ENCODE measurements at regions not wholly inside any gene's neighbourhood (a gene's known extent, or its start where the extent isn't known, plus 50 kb on each side); places are given as distances from the start of the nearest gene placed in this dataset.

DNA sequence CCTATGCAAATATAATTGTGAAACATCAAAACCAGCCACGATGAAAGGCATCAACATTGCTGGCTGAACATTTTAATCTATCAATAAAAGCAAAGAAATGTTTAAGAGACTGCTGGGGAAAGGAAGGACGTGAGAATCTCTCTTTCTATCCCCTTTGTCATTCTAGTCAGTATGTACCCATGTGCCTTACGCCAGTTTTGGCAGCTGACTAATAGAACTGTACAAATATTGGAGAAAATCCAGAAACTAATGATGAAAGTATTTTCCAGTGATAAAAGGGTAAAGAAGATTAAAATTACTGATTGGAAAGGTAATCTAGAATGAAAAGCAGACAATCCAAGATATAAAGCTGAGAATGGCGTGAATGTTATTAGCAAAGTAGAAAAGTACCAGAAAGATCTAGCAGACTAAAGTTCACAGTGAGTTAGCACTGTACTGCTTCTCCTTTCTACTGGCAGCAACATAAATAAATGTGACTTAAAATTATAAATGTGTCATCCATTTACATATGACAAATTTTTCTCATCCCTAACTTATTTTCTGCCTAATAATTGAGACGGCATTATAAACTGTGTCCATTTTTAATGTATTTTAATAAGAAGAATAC is 401.9 kb upstream of the CNTN4 start:
- peaks cover 2% of the 10 kb centered on the region for H3K9me3 Mint-ChIP-seq
- H3K27ac Mint-ChIP-seq = no peak overlapping the region
- H3K27me3 Mint-ChIP-seq = no peaks in the 10 kb centered on the region
- no peak overlapping the region for H3K4me3 Mint-ChIP-seq
- ATAC-seq = no peak
- no peaks in the 10 kb centered on the region for H3K4me1 Mint-ChIP-seq
- H3K36me3 Mint-ChIP-seq = no peaks in the 10 kb centered on the region

- no peak for ATAC-seq
- Mint-ChIP-seq H3K27ac (no peak overlapping the region), H3K4me3 (no peak overlapping the region), H3K27me3 (no peaks in the 10 kb centered on the region), H3K36me3 (no peaks in the 10 kb centered on the region), H3K4me1 (no peaks in the 10 kb centered on the region), H3K9me3 (peaks cover 2% of the 10 kb centered on the region)
These were observed 399.2 kb upstream of the CNTN4 start for GRCh38 chr3:1699361-1699920.

GRCh38 chr3:1700650-1701049 is 398.0 kb upstream of the CNTN4 start:
- no peaks in the 10 kb centered on the region for H3K4me1 Mint-ChIP-seq
- no peak overlapping the region for H3K27ac Mint-ChIP-seq
- peak; percentile 20 for ATAC-seq
- no peak overlapping the region for H3K4me3 Mint-ChIP-seq
- no peaks in the 10 kb centered on the region for H3K9me3 Mint-ChIP-seq
- no peaks in the 10 kb centered on the region for H3K36me3 Mint-ChIP-seq
- H3K27me3 Mint-ChIP-seq = no peaks in the 10 kb centered on the region

- ATAC-seq = no peak
- Mint-ChIP-seq H3K36me3 (no peaks in the 10 kb centered on the region), H3K9me3 (peaks cover 3% of the 10 kb centered on the region)
These were observed 395.5 kb upstream of the CNTN4 start for GRCh38 chr3:1703169-1703568.

DNA sequence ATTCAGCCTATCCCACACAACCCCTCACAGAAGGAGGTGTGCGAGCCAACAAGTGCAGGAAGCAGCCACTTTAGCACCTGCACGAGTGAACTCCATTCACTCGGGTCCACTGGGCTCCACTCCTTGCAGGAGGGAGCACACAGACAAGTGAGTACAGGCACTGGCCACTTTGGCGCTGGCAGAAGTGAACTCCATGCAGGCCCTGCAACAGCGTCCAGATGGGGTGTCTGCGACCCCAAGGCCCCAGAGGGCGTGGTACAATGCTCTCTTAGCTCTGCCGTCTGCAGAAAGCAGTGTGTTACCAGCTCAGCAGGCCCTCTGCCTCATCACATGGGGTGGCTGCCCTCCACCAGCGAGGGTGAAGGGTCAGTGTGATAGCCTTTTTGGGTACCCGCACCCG is 388.0 kb upstream of the CNTN4 start:
- no peak for ATAC-seq
- H3K9me3 Mint-ChIP-seq = peaks cover 5% of the 10 kb centered on the region
- no peak overlapping the region for H3K4me3 Mint-ChIP-seq
- H3K4me1 Mint-ChIP-seq = no peaks in the 10 kb centered on the region
- H3K36me3 Mint-ChIP-seq = no peaks in the 10 kb centered on the region
- no peaks in the 10 kb centered on the region for H3K27me3 Mint-ChIP-seq
- H3K27ac Mint-ChIP-seq = no peak overlapping the region

More at GRCh38 chr3:1703169-1703568, 395.5 kb upstream of the CNTN4 start:
- Mint-ChIP-seq H3K27ac (no peak overlapping the region), H3K4me1 (no peaks in the 10 kb centered on the region), H3K4me3 (no peak overlapping the region), H3K27me3 (no peaks in the 10 kb centered on the region)

GRCh38 chr3:1717524-1717923 is 381.1 kb upstream of the CNTN4 start:
- Mint-ChIP-seq H3K27me3 (no peaks in the 10 kb centered on the region), H3K27ac (no peak overlapping the region), H3K4me3 (no peak overlapping the region), H3K4me1 (no peaks in the 10 kb centered on the region), H3K9me3 (peaks cover 3% of the 10 kb centered on the region), H3K36me3 (no peaks in the 10 kb centered on the region)
- no peak for ATAC-seq

DNA sequence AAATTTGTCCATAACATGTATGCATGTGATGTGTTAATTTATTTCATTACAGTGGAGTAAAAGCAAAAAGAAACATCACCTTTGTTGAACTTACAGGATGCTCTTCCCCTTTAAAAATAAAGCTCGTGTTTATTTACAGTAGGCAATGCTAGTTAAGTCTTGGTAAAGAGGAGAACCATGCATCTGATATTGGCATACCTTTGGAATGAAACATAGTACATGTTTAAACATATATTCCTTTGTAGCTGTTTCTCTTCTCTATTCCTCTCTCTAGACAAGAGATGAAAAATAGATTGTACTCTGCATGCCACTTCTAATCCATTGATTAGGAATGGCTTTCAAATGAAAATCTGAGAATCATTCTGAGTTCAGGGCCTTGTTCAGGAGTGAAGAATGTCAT is 374.9 kb upstream of the CNTN4 start:
- Mint-ChIP-seq H3K27ac (no peak overlapping the region), H3K27me3 (no peaks in the 10 kb centered on the region), H3K9me3 (no peaks in the 10 kb centered on the region), H3K4me1 (no peaks in the 10 kb centered on the region), H3K36me3 (no peaks in the 10 kb centered on the region), H3K4me3 (no peak overlapping the region)
- ATAC-seq = no peak

GRCh38 chr3:1726741-1727140 is 371.9 kb upstream of the CNTN4 start:
- no peak for ATAC-seq
- Mint-ChIP-seq H3K27ac (no peak overlapping the region), H3K27me3 (no peaks in the 10 kb centered on the region), H3K36me3 (no peaks in the 10 kb centered on the region), H3K9me3 (peaks cover 5% of the 10 kb centered on the region), H3K4me3 (no peak overlapping the region), H3K4me1 (no peaks in the 10 kb centered on the region)

- peaks cover 7% of the 10 kb centered on the region for H3K9me3 Mint-ChIP-seq
- no peaks in the 10 kb centered on the region for H3K36me3 Mint-ChIP-seq
- no peak for ATAC-seq
- no peaks in the 10 kb centered on the region for H3K4me1 Mint-ChIP-seq
- H3K4me3 Mint-ChIP-seq = no peak overlapping the region
- H3K27me3 Mint-ChIP-seq = no peaks in the 10 kb centered on the region
- H3K27ac Mint-ChIP-seq = no peak overlapping the region
These were observed 371.4 kb upstream of the CNTN4 start for GRCh38 chr3:1727242-1727641.

DNA sequence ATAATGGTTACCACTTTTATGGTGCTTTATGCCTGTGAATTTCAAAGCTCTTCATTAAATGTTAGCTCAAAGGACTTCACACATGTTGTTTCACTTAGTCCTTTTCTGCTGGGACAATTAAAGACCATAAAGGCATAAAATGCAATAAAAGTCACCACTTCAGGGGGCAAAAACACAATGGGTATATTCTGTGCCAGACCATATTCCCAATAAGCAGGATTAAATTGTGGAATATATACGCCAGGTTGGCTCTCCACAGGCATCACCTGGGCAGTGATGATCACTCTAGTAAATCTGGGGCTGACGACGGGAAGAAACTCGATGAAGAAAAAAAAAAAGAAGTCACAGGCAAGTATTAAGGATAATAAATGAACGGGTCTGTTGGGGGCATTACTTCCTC is 370.2 kb upstream of the CNTN4 start:
- no peak overlapping the region for H3K4me3 Mint-ChIP-seq
- H3K4me1 Mint-ChIP-seq = no peaks in the 10 kb centered on the region
- no peaks in the 10 kb centered on the region for H3K27me3 Mint-ChIP-seq
- H3K9me3 Mint-ChIP-seq = peaks cover 9% of the 10 kb centered on the region
- no peak for ATAC-seq
- H3K36me3 Mint-ChIP-seq = no peaks in the 10 kb centered on the region
- H3K27ac Mint-ChIP-seq = no peak overlapping the region

DNA sequence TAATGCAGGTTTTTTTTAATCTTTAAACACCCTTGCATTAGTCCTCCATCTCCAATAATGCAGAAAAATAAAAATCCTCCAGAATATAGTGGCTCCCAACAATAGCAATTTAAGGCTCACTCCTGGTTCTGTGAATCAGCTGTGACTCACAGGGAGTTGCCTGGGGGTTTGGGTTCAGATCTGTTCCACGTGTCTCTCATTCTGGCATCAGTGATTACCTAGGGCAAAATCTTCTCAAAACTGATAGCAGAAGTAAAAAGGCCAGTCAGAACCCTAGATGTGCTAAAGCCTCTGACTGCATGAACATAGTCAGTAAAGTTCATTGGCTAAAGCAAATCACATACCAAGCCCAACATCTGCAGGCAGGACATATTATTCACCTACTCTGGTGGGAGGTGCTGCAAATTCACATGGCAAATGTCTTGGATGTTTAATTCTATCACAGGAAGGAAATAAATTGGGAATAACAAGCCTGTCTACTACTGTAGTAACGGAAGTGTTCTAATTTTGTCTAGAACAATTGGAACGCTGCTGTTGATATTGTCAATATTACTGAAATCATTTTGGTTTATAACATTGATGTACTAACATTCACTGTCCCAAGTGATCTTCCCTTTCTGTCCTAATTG is 364.1 kb upstream of the CNTN4 start:
- H3K27me3 Mint-ChIP-seq = no peaks in the 10 kb centered on the region

GRCh38 chr3:1752205-1752604 is 346.5 kb upstream of the CNTN4 start:
- H3K4me1 Mint-ChIP-seq = no peaks in the 10 kb centered on the region
- no peaks in the 10 kb centered on the region for H3K36me3 Mint-ChIP-seq
- no peak for ATAC-seq
- H3K27me3 Mint-ChIP-seq = no peaks in the 10 kb centered on the region
- H3K27ac Mint-ChIP-seq = no peak overlapping the region
- peaks cover 10% of the 10 kb centered on the region for H3K9me3 Mint-ChIP-seq
- H3K4me3 Mint-ChIP-seq = no peak overlapping the region

More for the DNA sequence above, 364.1 kb upstream of the CNTN4 start:
- H3K4me3 Mint-ChIP-seq = no peak overlapping the region
- no peak for ATAC-seq
- no peak overlapping the region for H3K27ac Mint-ChIP-seq
- H3K36me3 Mint-ChIP-seq = no peaks in the 10 kb centered on the region
- no peaks in the 10 kb centered on the region for H3K4me1 Mint-ChIP-seq
- H3K9me3 Mint-ChIP-seq = peaks cover 9% of the 10 kb centered on the region

DNA sequence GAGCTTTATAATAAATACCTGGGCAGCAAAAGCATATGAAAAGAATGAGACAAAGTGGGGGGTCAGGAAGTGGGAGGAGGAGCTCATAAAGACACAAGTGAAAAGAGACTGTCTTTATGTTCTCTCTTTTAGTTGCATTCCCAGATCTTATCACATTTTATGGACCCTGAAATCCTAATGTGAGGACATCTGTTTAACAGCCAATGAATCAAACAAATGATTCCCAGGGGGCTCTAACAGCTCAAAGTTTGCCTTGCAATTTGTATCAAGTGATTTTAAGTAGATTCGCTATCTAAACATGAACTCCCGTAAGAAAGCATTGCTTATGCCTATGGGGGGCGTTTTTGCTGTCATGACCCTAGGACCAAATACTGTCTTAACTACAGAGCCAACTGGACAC is 332.3 kb upstream of the CNTN4 start:
- no peak overlapping the region for H3K27ac Mint-ChIP-seq
- ATAC-seq = no peak
- no peaks in the 10 kb centered on the region for H3K27me3 Mint-ChIP-seq
- H3K36me3 Mint-ChIP-seq = no peaks in the 10 kb centered on the region
- no peaks in the 10 kb centered on the region for H3K4me1 Mint-ChIP-seq
- H3K4me3 Mint-ChIP-seq = no peak overlapping the region
- peaks cover 3% of the 10 kb centered on the region for H3K9me3 Mint-ChIP-seq

- Mint-ChIP-seq H3K4me1 (no peaks in the 10 kb centered on the region), H3K4me3 (no peak overlapping the region), H3K36me3 (no peaks in the 10 kb centered on the region), H3K27me3 (no peaks in the 10 kb centered on the region), H3K9me3 (peaks cover 7% of the 10 kb centered on the region), H3K27ac (no peak overlapping the region)
- ATAC-seq = no peak
These were observed 325.0 kb upstream of the CNTN4 start for GRCh38 chr3:1773679-1774078.

DNA sequence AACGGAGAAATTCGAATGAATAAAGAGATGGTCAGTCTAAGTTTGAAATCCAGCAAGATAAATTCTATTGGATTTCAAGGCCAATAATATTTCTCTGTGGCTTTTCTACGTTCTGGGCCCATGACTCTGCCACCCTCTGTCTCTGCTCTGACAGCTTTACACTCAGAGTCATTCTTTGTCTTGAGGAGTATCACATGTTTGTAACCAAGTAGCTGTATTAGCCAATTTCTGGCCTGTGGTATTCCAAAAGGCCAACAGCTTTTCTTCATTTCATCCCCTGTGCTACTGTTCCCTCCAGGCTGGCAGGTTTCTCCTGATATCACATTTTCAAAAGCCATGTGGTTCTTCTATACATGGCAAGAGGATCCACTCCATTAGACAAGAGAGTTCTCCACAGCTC is 324.1 kb upstream of the CNTN4 start:
- no peak for ATAC-seq

GRCh38 chr3:1775321-1775720 is 323.3 kb upstream of the CNTN4 start:
- H3K4me1 Mint-ChIP-seq = no peaks in the 10 kb centered on the region
- no peaks in the 10 kb centered on the region for H3K36me3 Mint-ChIP-seq
- H3K9me3 Mint-ChIP-seq = peaks cover 7% of the 10 kb centered on the region
- no peak overlapping the region for H3K4me3 Mint-ChIP-seq
- no peak for ATAC-seq
- no peaks in the 10 kb centered on the region for H3K27me3 Mint-ChIP-seq
- no peak overlapping the region for H3K27ac Mint-ChIP-seq

More for the DNA sequence above, 324.1 kb upstream of the CNTN4 start:
- H3K27me3 Mint-ChIP-seq = no peaks in the 10 kb centered on the region
- no peak overlapping the region for H3K4me3 Mint-ChIP-seq
- no peaks in the 10 kb centered on the region for H3K36me3 Mint-ChIP-seq
- H3K4me1 Mint-ChIP-seq = no peaks in the 10 kb centered on the region
- H3K9me3 Mint-ChIP-seq = peaks cover 7% of the 10 kb centered on the region
- H3K27ac Mint-ChIP-seq = no peak overlapping the region

All from stimulated activated memory B cell treated with anti-CD40 and anti-IgM and Interleukin-4, amounts not matched to agents 10 μg/mL and 1 μg/mL and 100 μg/mL, for 72 hours (primary cell).